ENCODE measurements at regions not wholly inside any gene's neighbourhood (a gene's known extent, or its start where the extent isn't known, plus 50 kb on each side); places are given as distances from the start of the nearest gene placed in this dataset.
"Not testable (repeated sequence)": the region's sequence is repeated elsewhere in the genome, so short reads cannot be mapped to it uniquely, and the experiment has no call there.

DNA sequence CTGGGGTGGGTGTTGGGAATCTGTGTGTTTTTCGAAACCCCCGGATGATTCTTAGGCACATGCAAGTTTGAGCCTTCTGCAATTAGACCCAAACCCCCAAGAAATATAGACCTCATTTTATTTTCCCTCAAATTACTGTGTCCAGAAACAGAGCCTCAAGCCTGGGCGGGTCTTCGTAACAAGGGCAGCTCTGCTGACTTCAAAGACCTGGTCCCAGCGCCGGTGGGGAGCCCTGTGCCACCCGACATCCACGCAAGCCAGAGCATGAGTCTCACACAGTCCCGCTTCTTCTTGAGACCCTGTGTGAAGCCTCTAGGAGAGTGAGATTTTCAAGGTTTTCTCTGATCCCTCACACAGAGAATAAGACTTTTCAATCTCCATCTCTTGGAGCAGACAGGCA, 397.3 kb downstream of the RPS6KC1 start:
- no peak for DNase-seq (ENCODE audit: low read depth)
- TF ChIP-seq, protein P1, sequence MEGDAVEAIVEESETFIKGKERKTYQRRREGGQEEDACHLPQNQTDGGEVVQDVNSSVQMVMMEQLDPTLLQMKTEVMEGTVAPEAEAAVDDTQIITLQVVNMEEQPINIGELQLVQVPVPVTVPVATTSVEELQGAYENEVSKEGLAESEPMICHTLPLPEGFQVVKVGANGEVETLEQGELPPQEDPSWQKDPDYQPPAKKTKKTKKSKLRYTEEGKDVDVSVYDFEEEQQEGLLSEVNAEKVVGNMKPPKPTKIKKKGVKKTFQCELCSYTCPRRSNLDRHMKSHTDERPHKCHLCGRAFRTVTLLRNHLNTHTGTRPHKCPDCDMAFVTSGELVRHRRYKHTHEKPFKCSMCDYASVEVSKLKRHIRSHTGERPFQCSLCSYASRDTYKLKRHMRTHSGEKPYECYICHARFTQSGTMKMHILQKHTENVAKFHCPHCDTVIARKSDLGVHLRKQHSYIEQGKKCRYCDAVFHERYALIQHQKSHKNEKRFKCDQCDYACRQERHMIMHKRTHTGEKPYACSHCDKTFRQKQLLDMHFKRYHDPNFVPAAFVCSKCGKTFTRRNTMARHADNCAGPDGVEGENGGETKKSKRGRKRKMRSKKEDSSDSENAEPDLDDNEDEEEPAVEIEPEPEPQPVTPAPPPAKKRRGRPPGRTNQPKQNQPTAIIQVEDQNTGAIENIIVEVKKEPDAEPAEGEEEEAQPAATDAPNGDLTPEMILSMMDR (IDR thresholded peaks at IDR 0.05; ENCODE audit: insufficient read depth, low read depth, low read length, missing control alignments), result no peak
- H3K4me3 ChIP-seq (ENCODE audit: low read depth, low read length), result no peak overlapping the region

DNA sequence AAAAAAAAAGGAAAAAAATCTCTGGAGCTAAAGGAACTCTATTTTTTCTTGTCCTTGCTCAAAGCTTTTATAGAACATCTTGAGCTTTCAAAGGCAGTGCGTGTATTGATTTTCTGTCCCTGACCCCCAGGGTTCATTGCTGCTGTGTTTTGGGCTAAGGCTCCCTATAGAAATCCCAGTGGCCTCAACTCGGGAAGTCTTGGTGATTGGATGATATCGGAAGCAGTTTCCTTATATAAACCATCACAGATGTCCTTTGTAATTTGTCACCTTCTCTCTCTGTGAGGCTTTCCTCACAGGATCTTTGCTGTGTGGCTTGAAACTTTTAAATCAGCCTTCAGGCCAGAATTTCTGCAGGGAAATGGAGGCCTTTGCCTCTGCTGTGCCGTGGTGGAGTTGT, 397.7 kb downstream of the RPS6KC1 start:
- H3K4me3 ChIP-seq (ENCODE audit: low read depth, low read length), result no peak overlapping the region
- no peak for DNase-seq (ENCODE audit: low read depth)
- TF ChIP-seq, protein P1 (IDR thresholded peaks at IDR 0.05; ENCODE audit: insufficient read depth, low read depth, low read length, missing control alignments), result no peak

DNA sequence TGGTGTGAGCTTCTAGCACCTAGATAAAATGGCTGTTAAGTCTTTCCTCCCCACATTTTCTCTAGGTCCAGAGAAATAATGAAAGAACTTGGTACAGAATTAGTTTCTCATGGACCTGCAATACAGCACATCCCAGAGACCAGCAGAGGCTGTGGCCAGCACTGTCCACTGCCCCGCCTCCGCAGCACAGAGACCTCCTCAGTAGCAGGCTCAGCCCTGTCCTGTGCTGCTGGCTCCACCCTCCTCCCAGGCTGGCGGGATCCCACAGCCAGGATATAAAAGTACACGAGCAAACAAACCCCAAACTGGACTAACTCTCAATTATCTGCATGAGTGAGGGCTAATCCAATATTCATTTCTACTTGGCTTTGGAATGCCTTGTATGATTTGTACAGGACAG, 401.5 kb downstream of the RPS6KC1 start:
- no peak overlapping the region for H3K4me3 ChIP-seq (ENCODE audit: low read depth, low read length)
- DNase-seq (ENCODE audit: low read depth), result no peak
- TF ChIP-seq, protein P1 (IDR thresholded peaks at IDR 0.05; ENCODE audit: insufficient read depth, low read depth, low read length, missing control alignments), result no peak

DNA sequence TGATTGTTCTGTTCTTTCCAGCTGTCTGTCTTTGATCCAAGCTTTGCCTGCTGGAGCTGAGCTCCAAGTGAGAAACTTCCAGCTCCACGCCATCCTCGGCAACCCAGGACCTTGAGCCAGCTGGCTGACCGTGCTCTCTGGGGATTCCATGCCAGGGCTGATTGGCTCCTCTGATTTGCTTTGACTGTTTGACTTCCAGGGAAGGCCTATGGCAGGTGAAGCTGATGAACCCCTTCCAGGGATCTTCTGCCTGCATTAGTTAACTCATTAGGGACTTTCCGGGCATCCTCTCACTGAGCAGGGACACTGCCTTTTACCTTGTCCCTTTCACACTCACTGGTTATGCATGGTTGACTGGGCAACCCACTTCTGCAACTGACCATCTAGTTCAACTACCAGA, 406.1 kb downstream of the RPS6KC1 start:
- no peak for DNase-seq (ENCODE audit: low read depth)
- TF ChIP-seq, protein P1 (IDR thresholded peaks at IDR 0.05; ENCODE audit: insufficient read depth, low read depth, low read length, missing control alignments), result no peak
- H3K4me3 ChIP-seq (ENCODE audit: low read depth, low read length), result no peak overlapping the region

DNA sequence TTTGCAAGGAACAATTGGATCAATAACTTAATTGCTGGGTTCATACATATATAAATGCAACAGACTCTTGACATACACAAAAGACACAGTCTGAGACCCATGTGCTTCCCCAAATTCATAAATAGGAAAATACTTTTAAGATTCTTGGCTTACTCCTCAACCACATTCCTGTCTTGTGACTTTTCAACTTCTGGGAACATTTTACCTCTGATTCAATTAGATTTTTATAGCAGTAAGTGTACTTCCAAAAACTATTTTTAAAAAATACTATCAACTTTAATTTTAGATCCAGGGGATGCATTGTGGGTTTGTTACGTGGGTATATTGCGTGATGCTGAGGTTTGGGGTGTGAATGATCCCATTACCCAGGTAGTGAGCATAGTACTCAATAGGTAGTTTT, 406.7 kb downstream of the RPS6KC1 start:
- H3K4me3 ChIP-seq (ENCODE audit: low read depth, low read length), result no peak overlapping the region
- DNase-seq (ENCODE audit: low read depth), result no peak
- TF ChIP-seq, protein P1 (IDR thresholded peaks at IDR 0.05; ENCODE audit: insufficient read depth, low read depth, low read length, missing control alignments), result no peak

DNA sequence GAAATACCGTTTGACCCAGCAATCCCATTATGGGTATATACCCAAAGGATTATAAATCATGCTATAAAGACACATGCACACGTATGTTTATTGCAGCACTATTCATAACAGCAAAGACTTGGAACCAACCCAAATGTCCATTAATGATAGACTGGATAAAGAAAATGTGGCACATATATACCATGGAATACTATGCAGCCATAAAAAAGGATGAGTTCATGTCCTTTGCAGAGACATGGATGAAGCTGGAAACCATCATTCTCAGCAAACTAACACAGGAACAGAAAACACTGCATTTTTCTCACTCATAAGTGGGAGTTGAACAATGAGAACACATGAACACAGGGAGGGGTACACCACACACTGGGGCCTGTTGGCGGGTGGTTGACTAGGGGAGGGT, 411.3 kb downstream of the RPS6KC1 start:
- DNase-seq (ENCODE audit: low read depth); H3K4me3 ChIP-seq (ENCODE audit: low read depth, low read length): not testable (repeated sequence)

DNA sequence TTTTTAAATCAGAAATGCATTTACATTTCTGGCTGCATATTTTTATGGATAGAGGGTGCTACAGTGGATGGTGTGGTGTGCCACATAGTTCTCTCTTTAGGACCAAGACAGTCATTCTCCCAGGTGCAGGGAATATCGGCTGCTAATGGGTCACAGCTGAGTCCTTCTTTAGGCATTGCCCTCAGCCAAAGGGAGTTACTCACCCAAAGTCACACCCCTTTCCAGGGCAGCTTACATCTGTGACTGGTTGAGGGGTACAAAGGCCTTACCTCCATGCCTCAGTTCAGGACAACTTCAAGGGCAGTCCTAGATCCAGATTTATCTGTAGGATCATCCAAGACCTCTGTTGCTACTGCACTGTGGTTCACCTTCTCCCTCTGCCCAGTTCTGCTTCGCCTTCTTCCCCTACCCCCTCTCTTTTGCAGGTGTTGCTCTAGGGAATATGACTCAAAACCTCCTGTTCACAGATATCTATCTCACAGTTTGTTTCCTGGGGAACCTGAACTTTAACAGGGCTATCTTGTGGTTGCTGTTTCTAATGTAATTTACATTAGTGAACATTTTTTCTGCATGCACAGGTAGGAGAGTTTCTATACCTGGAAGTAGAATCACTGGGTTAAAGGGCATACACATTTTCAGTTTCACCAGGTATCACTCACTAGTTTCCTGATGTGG, 413.9 kb downstream of the RPS6KC1 start:
- TF ChIP-seq, protein P1 (IDR thresholded peaks at IDR 0.05; ENCODE audit: insufficient read depth, low read depth, low read length, missing control alignments), result no peak
- H3K4me3 ChIP-seq (ENCODE audit: low read depth, low read length), result no peak overlapping the region
- no peak for DNase-seq (ENCODE audit: low read depth)

Measured in GM12865 (cell line).